ENCODE measurements at regions not wholly inside any gene's neighbourhood (a gene's known extent, or its start where the extent isn't known, plus 50 kb on each side); places are given as distances from the start of the nearest gene placed in this dataset.

- H3K36me3 ChIP-seq (ENCODE audit: control insufficient read depth in 2 of 2, insufficient read depth in 1 of 2, low read length in 2 of 2) = no peaks in the 10 kb centered on the region
- CTCF ChIA-PET = interaction anchor here (0.6 to 6.3 kb wide), 31 partner anchors 9 to 935 kb away, joined by 3 to 80 read pairs (median 3); no protein-coding TSS in a partner anchor
- H3K4me1 ChIP-seq (ENCODE audit: control insufficient read depth, insufficient read depth, low read length) = peaks cover 2% of the 10 kb centered on the region; the same call in 1 of the 2 replicates
- no peak overlapping the region for H3K4me3 ChIP-seq (ENCODE audit: low read depth, low read length)
- no peak overlapping the region for H3K27ac ChIP-seq (ENCODE audit: extremely low read depth, low read depth, low read length)
- POLR2A ChIA-PET = no interaction called here
- H3K9me3 ChIP-seq (ENCODE audit: control insufficient read depth, insufficient read depth, low read depth, low read length) = no peaks in the 10 kb centered on the region
- TF ChIP-seq, protein P1, sequence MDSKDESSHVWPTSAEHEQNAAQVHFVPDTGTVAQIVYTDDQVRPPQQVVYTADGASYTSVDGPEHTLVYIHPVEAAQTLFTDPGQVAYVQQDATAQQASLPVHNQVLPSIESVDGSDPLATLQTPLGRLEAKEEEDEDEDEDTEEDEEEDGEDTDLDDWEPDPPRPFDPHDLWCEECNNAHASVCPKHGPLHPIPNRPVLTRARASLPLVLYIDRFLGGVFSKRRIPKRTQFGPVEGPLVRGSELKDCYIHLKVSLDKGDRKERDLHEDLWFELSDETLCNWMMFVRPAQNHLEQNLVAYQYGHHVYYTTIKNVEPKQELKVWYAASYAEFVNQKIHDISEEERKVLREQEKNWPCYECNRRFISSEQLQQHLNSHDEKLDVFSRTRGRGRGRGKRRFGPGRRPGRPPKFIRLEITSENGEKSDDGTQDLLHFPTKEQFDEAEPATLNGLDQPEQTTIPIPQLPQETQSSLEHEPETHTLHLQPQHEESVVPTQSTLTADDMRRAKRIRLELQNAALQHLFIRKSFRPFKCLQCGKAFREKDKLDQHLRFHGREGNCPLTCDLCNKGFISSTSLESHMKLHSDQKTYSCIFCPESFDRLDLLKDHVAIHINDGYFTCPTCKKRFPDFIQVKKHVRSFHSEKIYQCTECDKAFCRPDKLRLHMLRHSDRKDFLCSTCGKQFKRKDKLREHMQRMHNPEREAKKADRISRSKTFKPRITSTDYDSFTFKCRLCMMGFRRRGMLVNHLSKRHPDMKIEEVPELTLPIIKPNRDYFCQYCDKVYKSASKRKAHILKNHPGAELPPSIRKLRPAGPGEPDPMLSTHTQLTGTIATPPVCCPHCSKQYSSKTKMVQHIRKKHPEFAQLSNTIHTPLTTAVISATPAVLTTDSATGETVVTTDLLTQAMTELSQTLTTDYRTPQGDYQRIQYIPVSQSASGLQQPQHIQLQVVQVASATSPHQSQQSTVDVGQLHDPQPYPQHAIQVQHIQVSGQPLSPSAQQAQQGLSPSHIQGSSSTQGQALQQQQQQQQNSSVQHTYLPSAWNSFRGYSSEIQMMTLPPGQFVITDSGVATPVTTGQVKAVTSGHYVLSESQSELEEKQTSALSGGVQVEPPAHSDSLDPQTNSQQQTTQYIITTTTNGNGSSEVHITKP (tag by site-specific recombination; IDR thresholded peaks at IDR 0.05) = no peak
- no peak for TF ChIP-seq KLF1 (tag by site-specific recombination; IDR thresholded peaks at IDR 0.05)
- TF ChIP-seq TRIM28 (IDR thresholded peaks at IDR 0.05; ENCODE audit: borderline replicate concordance, low read length) = no peak
- TF ChIP-seq ZBTB11 (tag by site-specific recombination; conservative IDR thresholded peaks at IDR 0.05; ENCODE audit: low read depth) = no peak
- TF ChIP-seq, protein P2, sequence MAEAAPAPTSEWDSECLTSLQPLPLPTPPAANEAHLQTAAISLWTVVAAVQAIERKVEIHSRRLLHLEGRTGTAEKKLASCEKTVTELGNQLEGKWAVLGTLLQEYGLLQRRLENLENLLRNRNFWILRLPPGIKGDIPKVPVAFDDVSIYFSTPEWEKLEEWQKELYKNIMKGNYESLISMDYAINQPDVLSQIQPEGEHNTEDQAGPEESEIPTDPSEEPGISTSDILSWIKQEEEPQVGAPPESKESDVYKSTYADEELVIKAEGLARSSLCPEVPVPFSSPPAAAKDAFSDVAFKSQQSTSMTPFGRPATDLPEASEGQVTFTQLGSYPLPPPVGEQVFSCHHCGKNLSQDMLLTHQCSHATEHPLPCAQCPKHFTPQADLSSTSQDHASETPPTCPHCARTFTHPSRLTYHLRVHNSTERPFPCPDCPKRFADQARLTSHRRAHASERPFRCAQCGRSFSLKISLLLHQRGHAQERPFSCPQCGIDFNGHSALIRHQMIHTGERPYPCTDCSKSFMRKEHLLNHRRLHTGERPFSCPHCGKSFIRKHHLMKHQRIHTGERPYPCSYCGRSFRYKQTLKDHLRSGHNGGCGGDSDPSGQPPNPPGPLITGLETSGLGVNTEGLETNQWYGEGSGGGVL (tag by site-specific recombination; IDR thresholded peaks at IDR 0.05) = no peak
- 0 out of 2 replicates have a peak, but pooled peaks have one; percentile 15 for TF ChIP-seq GLIS2 (tag by site-specific recombination; IDR thresholded peaks at IDR 0.05)
- TF ChIP-seq ZNF114 (tag by site-specific recombination; IDR thresholded peaks at IDR 0.05) = no peak
- TF ChIP-seq, protein P3, sequence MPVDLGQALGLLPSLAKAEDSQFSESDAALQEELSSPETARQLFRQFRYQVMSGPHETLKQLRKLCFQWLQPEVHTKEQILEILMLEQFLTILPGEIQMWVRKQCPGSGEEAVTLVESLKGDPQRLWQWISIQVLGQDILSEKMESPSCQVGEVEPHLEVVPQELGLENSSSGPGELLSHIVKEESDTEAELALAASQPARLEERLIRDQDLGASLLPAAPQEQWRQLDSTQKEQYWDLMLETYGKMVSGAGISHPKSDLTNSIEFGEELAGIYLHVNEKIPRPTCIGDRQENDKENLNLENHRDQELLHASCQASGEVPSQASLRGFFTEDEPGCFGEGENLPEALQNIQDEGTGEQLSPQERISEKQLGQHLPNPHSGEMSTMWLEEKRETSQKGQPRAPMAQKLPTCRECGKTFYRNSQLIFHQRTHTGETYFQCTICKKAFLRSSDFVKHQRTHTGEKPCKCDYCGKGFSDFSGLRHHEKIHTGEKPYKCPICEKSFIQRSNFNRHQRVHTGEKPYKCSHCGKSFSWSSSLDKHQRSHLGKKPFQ (tag by site-specific recombination; IDR thresholded peaks at IDR 0.05) = no peak
- TF ChIP-seq ZNF555 (tag by site-specific recombination; conservative IDR thresholded peaks at IDR 0.05) = no peak
- TF ChIP-seq ZNF416 (tag by site-specific recombination; IDR thresholded peaks at IDR 0.05) = no peak
- TF ChIP-seq TCF7L2 (IDR thresholded peaks at IDR 0.05; ENCODE audit: borderline replicate concordance, low read depth, low read length) = no peak
- TF ChIP-seq ZBTB49 (tag by site-specific recombination; IDR thresholded peaks at IDR 0.05; ENCODE audit: low read depth) = no peak
- TF ChIP-seq CTCF (tag by site-specific recombination; IDR thresholded peaks at IDR 0.05) = peak; percentile 65
- no peak for TF ChIP-seq ZNF23 (tag by site-specific recombination; IDR thresholded peaks at IDR 0.05; ENCODE audit: borderline replicate concordance)
- TF ChIP-seq ZNF239 (tag by site-specific recombination; IDR thresholded peaks at IDR 0.05) = no peak
- no peak for TF ChIP-seq MZF1 (tag by site-specific recombination; IDR thresholded peaks at IDR 0.05; ENCODE audit: borderline replicate concordance)
- TF ChIP-seq ZNF211 (tag by site-specific recombination; IDR thresholded peaks at IDR 0.05; ENCODE audit: low read depth) = no peak
- TF ChIP-seq, protein P4, sequence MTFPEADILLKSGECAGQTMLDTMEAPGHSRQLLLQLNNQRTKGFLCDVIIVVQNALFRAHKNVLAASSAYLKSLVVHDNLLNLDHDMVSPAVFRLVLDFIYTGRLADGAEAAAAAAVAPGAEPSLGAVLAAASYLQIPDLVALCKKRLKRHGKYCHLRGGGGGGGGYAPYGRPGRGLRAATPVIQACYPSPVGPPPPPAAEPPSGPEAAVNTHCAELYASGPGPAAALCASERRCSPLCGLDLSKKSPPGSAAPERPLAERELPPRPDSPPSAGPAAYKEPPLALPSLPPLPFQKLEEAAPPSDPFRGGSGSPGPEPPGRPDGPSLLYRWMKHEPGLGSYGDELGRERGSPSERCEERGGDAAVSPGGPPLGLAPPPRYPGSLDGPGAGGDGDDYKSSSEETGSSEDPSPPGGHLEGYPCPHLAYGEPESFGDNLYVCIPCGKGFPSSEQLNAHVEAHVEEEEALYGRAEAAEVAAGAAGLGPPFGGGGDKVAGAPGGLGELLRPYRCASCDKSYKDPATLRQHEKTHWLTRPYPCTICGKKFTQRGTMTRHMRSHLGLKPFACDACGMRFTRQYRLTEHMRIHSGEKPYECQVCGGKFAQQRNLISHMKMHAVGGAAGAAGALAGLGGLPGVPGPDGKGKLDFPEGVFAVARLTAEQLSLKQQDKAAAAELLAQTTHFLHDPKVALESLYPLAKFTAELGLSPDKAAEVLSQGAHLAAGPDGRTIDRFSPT (tag by site-specific recombination; IDR thresholded peaks at IDR 0.05) = no peak
- peak; percentile 78; the same call in 1 of the 2 replicates for TF ChIP-seq IKZF3 (tag by site-specific recombination; IDR thresholded peaks at IDR 0.05)
Measured at GRCh38 chr14:76644855-76645518, 116.3 kb upstream of the VASH1 start.
